SK-N-SH (cell line): ENCODE measurements at regions not wholly inside any gene's neighbourhood (a gene's known extent, or its start where the extent isn't known, plus 50 kb on each side); places are given as distances from the start of the nearest gene placed in this dataset.

Experiments used
- CTCF ChIP-seq: fragments of 200-600 bp; sonication (generic); IDR thresholded peaks from 2 replicates; pipeline ENCODE4 v1.6.1; 2017; ENCODE audit warnings: antibody characterized with exemption, mild to moderate bottlenecking, moderate library complexity
- EZH2phosphoT487 ChIP-seq: fragments of 200-600 bp; sonication (generic); IDR thresholded peaks from 2 replicates; pipeline ENCODE4 v1.6.1; 2017; ENCODE audit warnings: low read depth, mixed run types, mild to moderate bottlenecking, antibody characterized with exemption, moderate library complexity, borderline replicate concordance
- TF ChIP-seq, protein P1 (sequence below): IDR thresholded peaks from 2 replicates; pipeline ENCODE4 v1.4.0; 2012; ENCODE audit warnings: low read depth

- no peak for TF ChIP-seq CTCF
- TF ChIP-seq, protein P1, sequence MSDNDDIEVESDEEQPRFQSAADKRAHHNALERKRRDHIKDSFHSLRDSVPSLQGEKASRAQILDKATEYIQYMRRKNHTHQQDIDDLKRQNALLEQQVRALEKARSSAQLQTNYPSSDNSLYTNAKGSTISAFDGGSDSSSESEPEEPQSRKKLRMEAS = no peak
- TF ChIP-seq EZH2phosphoT487 = no peak
These were observed 2684.3 kb upstream of the PCDH20 start for GRCh38 chr13:64099994-64100393.
